ENCODE measurements at regions not wholly inside any gene's neighbourhood (a gene's known extent, or its start where the extent isn't known, plus 50 kb on each side); places are given as distances from the start of the nearest gene placed in this dataset.
"Not testable (repeated sequence)": the region's sequence is repeated elsewhere in the genome, so short reads cannot be mapped to it uniquely, and the experiment has no call there.

- not testable (repeated sequence) for TF ChIP-seq CTCF (IDR thresholded peaks at IDR 0.05); POLR2A (IDR thresholded peaks at IDR 0.05); EP300 (IDR thresholded peaks at IDR 0.05; ENCODE audit: low read depth)
Measured at GRCh38 chr6:105686793-105687192, 283.9 kb upstream of the PREP start.

Data from transverse colon (tissue), 3 donors.